ENCODE measurements at regions not wholly inside any gene's neighbourhood (a gene's known extent, or its start where the extent isn't known, plus 50 kb on each side); places are given as distances from the start of the nearest gene placed in this dataset.

DNA sequence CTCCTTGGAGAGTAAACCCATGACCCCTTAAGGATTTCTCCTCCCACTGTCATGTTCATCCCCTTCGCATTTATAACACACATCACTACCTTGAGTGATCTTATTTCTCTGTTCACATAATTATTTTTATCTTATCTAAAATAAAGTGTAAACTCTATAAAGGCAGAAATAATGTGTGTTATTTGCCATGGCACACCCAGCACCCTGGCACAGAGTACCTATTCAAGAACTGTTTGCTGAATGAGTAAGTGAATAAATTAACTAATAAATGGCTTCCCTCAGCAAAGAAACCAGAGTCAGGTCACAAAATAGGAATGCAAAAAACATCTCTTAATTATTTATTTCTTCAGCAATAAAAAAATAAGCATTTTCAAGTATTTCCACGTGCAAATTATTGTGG is 330.3 kb upstream of the GHITM start:
- no peak for DNase-seq

DNA sequence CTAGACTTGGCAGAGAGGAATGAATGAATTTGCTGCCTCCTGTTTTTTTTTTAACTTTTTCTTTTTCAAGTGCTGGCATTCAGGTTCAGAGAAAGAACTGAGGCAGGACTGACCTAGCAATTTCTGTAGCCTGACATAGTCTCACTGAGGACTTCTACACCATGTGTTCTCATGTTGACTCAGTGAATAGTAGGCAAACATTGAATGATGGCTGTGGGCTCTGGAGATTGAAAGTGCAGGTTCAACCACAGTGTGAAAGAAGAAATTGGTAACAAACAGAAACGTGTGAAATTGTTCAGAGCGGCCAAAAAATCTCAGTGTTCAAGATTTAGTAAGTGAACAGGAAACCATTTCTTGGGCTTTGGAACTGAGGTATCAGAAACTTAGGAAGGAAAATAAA is 322.4 kb upstream of the GHITM start:
- DNase-seq, result no peak

DNA sequence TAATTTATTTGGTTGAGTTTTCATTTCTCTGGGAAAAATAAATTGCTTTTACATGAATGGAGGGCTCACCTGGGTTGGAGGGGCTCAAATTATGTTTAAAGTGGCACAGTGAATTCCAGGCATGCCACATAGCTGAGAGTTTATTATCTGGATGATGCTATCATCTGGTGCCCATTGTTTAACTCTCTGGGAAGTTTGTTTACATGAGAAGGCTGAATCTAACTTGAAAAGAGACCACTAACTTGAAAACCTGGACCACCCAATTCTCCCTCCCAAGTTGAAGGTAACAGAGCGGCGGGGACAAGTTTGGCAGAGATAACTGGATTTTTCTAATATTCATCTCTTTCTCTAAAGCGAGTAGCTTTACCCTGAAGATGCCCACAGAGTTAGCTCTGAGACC is 321.5 kb upstream of the GHITM start:
- no peak for DNase-seq

DNA sequence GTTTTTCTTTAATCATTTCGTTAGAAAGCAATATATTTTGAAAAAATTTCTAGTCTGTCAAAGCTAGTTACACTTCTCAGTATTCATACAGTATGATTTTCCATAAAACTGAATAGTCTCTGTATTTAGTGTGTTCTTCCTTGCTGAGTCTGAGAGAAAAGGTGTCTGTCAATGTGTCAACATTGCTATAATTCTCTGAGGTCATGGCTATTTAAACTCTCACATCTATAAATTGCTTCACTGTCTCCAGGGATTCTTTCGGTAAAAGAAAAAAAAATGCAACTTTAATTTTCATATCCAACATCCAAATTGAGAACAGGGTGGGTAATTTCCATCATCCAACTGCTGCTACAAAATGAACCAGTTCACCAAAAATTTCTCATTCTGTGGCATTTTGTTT is 319.7 kb upstream of the GHITM start:
- no peak for DNase-seq

DNA sequence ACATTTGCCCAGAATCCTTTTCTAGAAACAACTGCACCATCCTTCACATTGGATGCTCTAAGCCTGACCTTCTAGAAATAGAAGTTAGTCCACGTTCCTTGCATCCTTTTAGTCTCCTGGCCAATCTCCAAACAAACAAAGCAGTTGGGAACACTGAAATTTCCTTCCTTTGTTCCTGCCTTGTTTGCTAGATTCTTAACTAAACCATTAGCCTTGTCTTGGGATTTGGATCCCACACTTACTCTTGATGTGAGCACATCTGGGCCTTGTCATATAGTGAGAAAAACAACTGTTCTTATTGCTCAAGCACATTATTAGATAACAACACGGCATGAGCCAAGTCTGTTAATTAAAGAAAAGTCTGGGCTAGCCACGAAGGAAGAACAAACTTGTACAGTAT is 319.3 kb upstream of the GHITM start:
- DNase-seq, result no peak

DNA sequence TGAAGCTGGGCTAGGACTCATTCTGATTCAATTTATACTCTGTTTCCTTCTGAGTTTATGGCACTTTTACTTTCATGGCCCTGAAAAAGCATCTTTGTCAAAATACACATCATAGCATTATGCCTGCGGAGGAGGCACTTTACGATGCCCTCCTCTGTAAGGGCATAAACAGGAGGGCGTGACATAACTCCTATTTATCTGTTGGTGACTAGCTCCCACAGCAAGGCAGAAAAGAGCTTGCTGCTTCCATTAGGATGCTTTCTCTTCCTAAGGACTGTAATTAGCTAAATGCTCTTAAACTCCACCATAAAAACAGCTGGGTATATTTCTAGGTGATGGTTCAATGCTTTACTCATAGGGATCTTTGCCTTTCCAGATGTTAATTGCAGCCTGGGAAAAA is 315.2 kb upstream of the GHITM start:
- DNase-seq, result no peak

DNA sequence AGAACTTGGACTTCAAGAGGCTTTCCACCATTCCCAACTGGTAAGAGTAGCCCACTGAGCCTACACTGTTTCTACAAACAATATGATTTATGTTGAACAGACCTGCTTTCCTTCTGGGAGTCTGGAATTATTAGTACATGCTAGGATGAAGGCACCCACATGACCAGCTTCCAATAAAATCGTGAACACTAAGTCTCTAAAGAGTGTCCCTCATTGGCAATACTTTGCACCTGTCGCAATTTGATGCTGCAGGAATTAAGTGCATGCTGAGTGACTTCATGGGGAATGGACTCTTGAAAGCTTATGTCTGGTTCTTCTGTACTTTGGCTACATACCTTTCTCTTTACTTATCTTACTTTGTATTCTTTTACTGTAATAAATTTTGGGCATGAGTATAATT is 305.2 kb upstream of the GHITM start:
- no peak for DNase-seq

DNA sequence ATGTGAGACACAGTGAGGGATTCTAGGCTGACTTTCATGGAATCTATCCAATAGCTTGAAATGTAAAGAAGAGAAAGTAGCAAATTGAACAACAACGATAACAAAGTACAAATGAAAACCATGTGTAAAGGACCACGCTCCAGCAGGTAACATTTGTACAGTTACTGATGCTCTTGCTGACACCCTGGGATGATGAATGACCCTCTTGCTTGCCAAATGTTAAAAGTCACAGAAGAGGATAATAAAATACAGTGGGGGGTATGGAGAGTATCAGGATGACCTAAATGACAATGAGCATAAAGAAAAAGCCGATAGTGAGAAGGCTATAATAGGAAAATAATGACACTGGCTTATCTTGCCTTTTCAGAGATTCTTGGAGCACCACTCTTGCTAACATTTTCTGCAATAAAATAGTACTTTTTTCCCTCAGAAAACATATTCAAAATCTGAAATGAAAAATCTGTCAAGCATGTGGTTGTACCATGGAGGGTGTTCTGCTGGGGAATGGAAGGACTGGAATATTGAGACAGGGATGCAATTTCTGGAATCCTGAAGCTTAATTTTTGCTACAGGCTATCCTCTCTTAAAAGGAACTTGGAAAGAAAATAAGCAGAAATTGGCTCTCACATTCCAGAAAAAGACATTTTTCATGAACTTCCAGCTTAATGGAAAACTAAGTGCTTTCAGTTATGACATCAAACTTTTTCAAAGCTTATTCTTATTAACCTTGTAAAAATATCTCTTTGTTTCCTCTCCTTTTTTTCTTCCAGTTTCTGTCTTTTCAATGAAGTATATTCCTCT is 303.2 kb upstream of the GHITM start:
- no peak for DNase-seq

DNA sequence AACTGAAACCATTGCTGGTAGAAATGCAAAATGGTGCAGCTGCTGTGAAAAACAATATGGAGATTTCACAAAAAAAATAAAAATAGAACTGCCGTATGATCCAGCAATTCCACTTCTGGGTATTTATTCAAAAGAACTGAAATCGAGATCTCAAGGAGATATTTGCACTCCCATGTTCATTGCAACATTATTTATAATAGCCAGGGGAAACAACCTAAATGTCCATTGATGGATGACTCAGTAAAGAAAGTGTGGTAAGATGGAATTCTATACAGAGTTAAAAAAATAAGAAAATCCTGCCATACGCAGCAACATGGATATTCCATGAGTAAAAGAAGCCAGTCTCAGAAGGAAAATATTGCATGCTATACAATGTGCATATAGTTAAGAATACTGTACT is 290.6 kb upstream of the GHITM start:
- no peak for DNase-seq

DNA sequence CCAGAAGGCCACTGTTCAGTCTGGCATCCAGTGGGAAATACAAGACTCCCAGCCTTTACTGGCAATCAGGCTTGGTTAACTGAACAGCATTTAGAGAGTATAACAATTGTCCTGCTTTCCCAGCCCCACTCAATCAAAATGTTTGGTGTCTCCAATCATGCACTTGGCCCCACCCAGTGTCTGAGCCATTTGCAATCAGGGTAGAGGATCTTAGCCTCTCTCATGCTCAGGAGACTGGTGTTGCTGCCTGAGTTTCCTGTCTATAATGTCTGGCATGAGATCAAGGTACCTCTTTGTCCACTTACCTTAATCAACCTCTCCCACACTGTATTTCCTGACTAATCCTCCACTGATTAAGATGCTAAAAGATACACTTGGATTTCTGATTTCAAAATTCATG is 290.2 kb upstream of the GHITM start:
- no peak for DNase-seq

DNA sequence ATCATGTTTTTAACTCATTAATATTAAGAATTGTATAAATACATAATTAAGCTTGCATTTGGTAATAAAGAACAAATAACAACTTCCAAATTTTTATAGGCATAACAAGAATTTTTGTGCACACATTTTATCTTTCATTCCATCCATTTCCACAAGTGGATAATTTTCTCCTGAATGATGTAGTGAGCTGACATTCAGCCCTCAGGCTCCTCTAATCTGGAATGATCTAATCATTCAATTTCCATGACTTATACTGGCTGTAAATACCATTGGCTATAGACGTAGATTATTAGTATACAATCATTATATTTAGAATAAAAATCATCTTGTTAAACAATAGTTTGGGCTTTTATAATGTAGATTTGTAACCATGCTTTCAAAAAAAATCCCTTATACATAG is 287.2 kb upstream of the GHITM start:
- no peak for DNase-seq

DNA sequence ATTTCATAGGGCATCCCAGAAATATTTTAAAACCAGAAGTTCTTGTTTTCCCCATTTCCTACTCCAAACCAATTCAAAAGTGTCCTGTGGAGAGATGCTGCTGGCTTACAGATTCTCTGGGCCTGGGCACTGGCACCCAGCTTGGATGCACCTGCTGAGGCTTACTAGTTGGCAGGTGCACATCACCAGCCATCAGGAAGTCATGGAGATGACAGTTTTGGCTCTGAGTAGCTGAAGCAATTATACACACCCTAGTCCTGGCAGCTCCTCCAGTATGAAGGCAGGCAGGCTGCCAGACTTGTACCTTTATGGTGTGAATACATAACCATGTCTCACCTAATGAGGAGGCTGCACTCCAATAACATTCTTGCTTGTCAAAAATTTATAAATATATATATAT is 276.6 kb upstream of the GHITM start:
- DNase-seq, result no peak

DNA sequence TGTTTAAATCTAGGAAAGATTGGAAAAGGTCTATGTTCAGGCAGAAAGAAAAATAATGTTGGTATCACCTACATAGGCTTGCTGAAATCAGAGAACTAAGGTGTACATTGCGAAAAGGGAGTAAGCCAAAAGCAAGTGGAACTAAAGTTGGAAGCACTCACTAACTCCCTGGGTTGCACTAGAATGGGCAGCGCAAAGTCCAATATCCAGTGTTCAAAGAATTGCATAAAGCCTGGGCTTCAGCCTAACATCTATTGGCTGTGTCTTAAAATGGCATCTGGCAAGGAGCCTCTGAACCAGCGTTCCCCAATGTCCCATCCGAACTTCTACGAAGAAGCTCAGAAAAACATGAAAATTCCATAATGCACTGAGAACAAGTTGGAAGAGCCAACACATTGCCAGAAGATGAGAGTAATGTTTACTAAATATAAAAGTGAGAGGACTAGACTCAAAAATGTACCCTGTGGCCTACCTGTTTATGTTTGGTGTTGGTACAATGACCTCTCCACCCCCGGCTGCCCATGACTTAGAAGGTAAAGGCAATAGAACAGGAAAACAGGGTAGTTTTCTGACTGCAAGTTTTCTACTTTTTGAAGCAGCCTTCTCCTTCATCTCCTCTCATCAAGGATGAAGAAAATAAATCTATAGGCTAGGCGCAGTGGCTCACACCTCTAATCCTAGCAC is 275.9 kb upstream of the GHITM start:
- DNase-seq, result no peak

DNA sequence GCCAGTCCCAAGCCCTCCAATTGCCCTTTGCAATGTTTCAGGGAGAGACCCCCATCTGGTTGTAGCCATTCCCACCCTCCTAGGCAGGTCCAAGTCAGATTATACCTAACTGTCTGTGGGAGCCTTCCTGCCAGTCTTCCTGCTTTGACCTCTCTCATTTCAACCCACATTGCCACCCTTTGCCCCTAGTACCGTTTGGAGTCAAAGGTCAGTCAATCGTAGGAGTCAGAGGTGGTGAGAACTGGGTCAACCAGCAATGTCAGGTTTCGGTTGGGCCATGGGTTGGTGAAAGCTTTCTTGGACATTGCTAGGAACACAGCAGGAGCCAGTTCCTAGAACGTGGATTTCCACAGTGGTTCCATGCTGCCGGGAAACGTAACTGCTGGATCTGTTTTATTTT is 269.4 kb upstream of the GHITM start:
- DNase-seq, result no peak

DNA sequence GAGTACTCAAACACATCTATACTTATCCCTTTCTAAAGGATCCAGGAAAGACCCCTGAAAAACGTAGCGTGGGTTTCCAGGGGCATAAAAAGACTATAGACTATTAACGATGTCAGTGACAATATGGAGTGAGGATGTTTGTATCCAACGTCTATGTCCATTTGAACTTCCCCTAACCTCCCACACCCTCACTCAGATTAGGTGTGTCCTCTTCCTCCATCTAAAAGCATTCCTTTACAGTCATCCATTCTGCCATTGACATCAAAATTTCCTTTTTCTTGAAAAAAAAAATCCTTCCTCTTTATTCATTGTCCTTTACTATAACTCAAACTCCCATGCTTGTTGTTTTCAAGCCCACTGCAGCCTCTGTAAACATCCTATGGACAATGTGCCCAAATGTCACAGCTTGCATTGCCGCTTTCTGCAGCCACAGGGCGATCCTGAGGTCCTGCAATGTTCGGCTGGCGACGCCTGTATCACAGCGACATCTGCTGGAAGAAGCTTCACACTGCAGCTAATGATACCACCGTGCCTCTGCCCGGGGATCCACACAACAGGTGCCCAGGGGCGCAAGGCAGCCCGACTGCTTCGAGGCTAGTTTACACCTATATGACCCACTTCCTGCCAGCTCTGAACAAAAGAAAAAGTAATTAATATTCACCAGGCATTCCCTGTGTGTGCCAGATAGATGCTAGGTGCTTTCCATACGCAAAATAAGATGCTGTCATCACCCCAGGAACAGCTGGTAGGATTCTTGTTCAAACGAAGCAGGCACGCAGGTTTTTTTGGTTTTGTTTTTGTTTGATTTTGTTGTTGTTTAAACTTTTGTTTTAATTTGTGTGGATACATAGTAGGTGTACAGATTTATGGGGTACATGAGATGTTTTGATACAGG is 267.9 kb upstream of the GHITM start:
- DNase-seq, result peak; percentile 78

DNA sequence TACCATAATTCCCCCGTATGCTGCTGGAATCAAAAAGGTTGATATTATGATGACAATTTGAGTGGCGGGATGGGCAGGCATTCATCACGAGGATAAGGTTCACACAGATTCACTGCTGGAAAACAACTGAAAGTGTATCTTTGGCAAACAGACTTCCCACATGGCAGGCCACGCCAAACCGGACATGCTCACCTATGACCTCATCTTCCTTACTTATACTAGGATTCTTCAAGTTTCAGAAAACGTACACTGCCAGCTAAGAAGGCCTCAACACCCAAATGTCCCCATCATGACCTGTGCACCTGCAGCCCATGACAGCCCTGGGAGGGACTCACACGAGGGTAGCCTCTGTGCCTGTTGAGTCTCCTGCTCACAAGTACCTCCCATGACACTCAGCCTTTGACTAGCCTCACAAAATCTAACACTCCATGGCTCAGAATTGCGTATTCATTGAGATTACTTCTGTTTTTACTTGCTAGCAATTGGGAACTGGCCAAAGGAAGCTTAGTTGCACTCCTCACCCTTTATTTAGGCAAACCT is 259.0 kb upstream of the GHITM start:
- DNase-seq, result no peak

DNA sequence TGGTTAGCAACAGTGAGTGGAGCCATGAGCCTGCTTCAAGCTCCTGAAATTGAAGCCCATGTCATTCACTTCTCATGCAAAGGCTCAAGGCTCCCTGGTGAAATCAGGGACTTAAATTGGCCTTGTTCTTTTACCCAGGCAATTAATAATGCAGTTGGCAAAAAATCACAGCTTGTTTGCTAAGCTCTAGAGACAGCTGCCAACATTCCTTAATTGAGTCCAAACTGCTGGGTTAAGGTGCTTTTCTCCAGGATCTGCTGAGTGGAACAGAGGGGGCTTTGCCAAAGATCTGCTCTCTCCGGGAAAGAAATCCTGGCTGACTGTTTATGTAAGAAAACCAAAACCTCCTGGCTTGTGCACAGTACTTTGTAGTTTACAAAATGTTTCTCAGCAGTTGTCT is 257.6 kb upstream of the GHITM start:
- no peak for DNase-seq

DNA sequence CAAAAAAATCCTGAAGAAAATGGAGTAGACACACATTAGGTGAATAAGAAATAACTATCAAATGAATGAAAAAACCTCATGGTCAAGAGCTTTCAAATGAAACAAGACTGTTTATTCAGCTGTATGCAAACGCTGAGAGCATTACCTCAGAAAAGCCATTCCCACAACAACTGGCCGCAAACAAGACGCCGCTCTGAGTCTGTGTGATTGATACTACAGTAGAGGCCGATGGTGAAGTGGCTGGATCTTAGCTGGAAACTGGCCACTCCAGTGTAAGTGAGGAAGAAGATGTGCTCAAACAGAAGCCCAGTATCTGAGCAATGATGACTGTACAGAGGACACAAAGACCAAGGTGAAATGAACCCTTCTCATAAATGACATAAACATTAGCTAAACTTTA is 252.4 kb upstream of the GHITM start:
- no peak for DNase-seq

DNA sequence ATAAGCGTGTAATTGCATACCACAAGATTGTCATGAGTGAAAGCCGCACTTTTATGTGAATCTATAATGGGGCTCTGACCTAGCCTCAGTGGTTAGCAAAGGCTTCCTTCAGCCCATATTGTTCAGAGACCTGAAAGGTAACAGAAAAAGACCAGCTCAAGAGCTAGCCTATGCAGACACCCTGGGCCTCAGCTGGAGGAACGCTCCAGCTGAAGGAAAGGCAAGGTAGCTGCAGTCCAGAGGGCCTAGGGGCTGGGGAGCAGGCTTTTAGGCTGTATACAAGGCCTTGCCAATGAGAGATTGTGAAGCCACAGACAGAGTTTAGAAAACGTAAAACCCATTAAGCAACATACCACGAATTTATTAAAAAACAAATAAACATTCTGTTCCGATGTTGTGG is 246.6 kb upstream of the GHITM start:
- no peak for DNase-seq

DNA sequence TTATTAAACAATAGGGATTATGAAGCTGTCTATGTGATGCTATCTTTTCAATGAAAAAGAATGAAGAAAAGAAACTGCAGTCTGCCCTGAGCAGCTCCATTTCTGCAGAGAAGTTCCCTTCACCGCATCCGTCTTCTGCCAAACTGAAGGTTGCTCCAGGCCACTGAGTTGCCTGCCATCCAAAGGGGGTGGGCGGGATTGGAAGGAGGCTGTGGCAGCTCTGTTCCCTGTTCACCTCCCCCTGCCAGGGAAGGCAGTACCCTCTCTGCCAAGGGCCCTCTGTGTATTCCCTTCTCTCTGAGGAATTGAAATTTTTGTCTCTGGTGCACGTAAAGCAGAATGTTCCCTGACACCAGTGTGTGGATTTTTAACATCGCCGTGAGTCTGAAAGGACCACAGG is 243.1 kb upstream of the GHITM start:
- DNase-seq, result no peak

DNA sequence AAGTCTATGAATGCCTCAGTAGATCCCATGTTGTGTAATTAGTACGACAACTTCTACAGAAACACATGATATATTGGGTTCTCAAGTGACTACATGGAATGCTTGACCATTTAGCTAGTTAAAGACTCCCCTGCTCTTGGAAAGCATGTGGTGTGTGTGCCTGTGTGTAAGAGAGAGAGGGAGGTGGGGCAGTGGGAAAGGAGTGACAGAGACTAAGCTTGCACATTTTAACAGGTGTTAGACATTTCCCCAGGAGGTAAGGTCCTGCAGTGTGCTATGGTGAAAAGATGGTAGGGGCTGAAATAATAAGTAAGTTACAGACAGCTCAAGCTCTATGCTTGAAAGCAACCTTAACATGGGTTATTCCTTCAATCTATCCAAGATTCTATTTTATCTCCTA is 241.7 kb upstream of the GHITM start:
- no peak for DNase-seq

DNA sequence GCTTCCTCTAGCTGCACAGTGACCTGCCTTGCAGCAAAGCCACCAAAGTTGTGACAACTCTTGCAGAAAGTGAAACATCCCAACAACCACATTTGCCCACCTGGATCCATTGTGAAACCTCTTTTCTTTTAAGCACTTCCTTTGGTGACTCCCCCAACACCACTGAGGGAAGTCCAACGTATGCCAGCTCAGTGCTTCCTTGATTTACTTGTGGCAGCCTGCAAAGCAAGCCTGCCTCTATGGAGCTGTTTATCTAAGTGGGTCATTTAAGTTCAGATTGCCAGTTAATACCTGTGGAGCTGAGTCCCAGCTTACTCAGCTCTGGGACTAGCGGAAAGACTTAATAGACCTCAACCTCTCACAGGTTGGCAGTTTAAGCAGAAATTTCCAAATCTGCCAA is 230.8 kb upstream of the GHITM start:
- DNase-seq, result no peak

DNA sequence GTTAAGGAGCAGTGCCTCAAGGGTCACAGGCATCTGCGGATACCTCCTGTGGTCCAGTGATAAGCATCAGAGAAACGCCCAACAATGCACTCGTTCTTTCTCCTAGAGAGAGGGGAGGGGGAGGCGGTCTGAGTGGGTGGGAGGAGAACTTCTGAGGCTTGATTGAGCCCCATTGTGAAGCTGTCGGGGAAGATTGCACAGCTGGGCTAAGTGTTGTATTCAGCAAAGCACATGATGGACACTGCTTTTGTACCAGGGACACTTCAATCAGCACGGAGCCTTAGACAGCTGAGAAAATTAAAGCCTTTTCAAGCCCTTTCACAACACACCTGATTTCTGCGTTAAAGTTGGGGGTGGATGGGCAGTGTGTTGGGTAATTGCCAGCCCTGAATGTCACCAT is 230.3 kb upstream of the GHITM start:
- DNase-seq, result no peak

DNA sequence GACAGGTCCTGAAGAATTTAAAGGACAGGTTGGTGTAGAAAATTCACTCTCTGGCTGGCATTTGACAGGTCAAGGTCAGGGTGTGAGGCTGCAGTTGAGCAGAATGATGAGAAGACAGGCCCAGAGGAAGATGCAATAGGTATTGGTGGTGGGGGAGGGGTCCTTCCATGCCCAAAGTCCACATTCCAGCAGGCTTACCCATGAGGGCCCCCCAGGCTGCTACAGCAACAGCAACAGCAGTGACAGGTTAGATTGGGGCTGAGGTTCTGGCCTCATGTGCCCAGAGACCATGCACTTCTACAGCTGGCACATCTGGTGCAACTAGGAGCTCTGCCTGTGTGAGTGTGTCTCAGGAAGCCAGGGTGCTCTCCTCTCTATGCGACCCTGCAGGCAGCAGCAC is 223.5 kb upstream of the GHITM start:
- DNase-seq, result no peak

All from stimulated activated CD8-positive, alpha-beta memory T cell treated with anti-CD3 and anti-CD28 coated beads, Interleukin-4, amount 100 ng/mL, for 48 hours (primary cell).